ENCODE measurements at regions not wholly inside any gene's neighbourhood (a gene's known extent, or its start where the extent isn't known, plus 50 kb on each side); places are given as distances from the start of the nearest gene placed in this dataset.

GRCh38 chr6:54053881-54054391 is 57.3 kb upstream of the MLIP start:
- TF ChIP-seq PATZ1 (tag by site-specific recombination; IDR thresholded peaks at IDR 0.05): no peak
- TF ChIP-seq ZBTB21 (tag by site-specific recombination; IDR thresholded peaks at IDR 0.05): peak; percentile 43; the same call in 1 of the 2 replicates
- TF ChIP-seq ZNF610 (tag by site-specific recombination; IDR thresholded peaks at IDR 0.05; ENCODE audit: borderline replicate concordance): no peak
- no peak for TF ChIP-seq ZNF324 (tag by site-specific recombination; IDR thresholded peaks at IDR 0.05)
- no peak for TF ChIP-seq ZNF211 (tag by site-specific recombination; IDR thresholded peaks at IDR 0.05; ENCODE audit: low read depth)

All from HEK293 (cell line).